NOMO-1 (cell line): ENCODE measurements at regions not wholly inside any gene's neighbourhood (a gene's known extent, or its start where the extent isn't known, plus 50 kb on each side); places are given as distances from the start of the nearest gene placed in this dataset.
"Not testable (repeated sequence)": the region's sequence is repeated elsewhere in the genome, so short reads cannot be mapped to it uniquely, and the experiment has no call there.

Source experiments
- DNase-seq, 2 experiments: peaks; one replicate each; lab custom pipeline; 2025; ENCODE audit not compliant: unreplicated experiment in 2 of 2; lab: John Stamatoyannopoulos, UW

GRCh38 chr7:55261386-55261770, 103.8 kb upstream of the LANCL2 start:
- DNase-seq: no peak

- DNase-seq: not testable (repeated sequence)
Measured at GRCh38 chr7:55265328-55265727, 99.8 kb upstream of the LANCL2 start.

- DNase-seq: no peak
Measured at GRCh38 chr7:55265836-55266642, 99.1 kb upstream of the LANCL2 start.

GRCh38 chr7:55271069-55271626, 94.0 kb upstream of the LANCL2 start:
- DNase-seq: no peak

- no peak for DNase-seq
Measured at GRCh38 chr7:55271661-55272060, 93.5 kb upstream of the LANCL2 start.

- DNase-seq: no peak
Measured at GRCh38 chr7:55272328-55272727, 92.8 kb upstream of the LANCL2 start.

GRCh38 chr7:55273186-55273980, 91.8 kb upstream of the LANCL2 start:
- DNase-seq: no peak

GRCh38 chr7:55274156-55274555, 91.0 kb upstream of the LANCL2 start:
- no peak for DNase-seq

- no peak for DNase-seq
Measured at GRCh38 chr7:55275291-55276200, 89.6 kb upstream of the LANCL2 start.

- no peak for DNase-seq
Measured at GRCh38 chr7:55276572-55277295, 88.4 kb upstream of the LANCL2 start.

GRCh38 chr7:55277916-55278315, 87.2 kb upstream of the LANCL2 start:
- no peak for DNase-seq

GRCh38 chr7:55278321-55278720, 86.8 kb upstream of the LANCL2 start:
- DNase-seq: no peak

GRCh38 chr7:55279080-55279845, 85.9 kb upstream of the LANCL2 start:
- DNase-seq: no peak

GRCh38 chr7:55280031-55280454, 85.1 kb upstream of the LANCL2 start:
- DNase-seq: peak; percentile 13 to 44

GRCh38 chr7:55285665-55286064, 79.5 kb upstream of the LANCL2 start:
- no peak for DNase-seq

- DNase-seq: no peak
Measured at GRCh38 chr7:55286666-55287065, 78.5 kb upstream of the LANCL2 start.

GRCh38 chr7:55288070-55288824, 76.9 kb upstream of the LANCL2 start:
- no peak for DNase-seq

- no peak for DNase-seq
Measured at GRCh38 chr7:55296070-55296469, 69.1 kb upstream of the LANCL2 start.
